ENCODE measurements at regions not wholly inside any gene's neighbourhood (a gene's known extent, or its start where the extent isn't known, plus 50 kb on each side); places are given as distances from the start of the nearest gene placed in this dataset.

DNA sequence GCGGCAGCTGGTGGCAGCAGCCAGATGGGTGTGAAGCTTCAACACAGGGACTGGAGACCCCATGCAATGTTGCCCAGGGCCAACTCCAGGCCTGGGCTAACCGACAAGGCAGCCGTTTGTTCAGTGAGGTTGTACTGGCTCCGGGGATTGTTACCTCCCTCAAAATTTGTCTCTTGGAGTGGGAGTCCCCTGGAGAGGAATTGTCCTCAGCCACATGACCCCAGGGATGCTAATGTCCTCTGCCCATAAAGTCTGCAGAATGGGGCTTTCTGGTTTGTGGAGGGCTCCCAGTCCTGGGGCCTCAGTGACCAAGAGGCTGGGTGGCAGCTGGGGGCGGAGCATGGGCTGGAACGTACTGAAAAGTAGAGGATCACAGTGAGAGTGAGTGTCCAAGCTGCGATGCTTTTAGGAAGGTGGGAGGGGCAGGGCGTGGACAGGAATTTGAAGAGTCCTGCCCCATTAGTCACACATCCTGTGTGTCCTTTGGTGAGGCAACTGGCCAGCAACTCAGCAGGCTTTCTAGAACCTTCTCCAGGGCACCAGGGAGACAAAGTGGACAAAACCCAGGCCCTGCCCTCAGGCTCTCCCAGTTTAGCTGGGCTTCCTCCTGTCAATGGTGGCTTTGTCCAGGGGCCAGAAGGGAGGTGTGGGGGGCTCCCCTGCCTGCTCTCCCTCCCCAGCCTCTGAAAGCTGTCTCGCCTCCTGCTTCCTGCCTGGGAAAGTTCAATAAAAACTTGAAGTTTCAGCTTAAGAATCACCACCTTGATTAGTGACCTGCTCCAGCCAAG lies 114.0 kb downstream of the NSG2 start:
- TF ChIP-seq, protein P1, sequence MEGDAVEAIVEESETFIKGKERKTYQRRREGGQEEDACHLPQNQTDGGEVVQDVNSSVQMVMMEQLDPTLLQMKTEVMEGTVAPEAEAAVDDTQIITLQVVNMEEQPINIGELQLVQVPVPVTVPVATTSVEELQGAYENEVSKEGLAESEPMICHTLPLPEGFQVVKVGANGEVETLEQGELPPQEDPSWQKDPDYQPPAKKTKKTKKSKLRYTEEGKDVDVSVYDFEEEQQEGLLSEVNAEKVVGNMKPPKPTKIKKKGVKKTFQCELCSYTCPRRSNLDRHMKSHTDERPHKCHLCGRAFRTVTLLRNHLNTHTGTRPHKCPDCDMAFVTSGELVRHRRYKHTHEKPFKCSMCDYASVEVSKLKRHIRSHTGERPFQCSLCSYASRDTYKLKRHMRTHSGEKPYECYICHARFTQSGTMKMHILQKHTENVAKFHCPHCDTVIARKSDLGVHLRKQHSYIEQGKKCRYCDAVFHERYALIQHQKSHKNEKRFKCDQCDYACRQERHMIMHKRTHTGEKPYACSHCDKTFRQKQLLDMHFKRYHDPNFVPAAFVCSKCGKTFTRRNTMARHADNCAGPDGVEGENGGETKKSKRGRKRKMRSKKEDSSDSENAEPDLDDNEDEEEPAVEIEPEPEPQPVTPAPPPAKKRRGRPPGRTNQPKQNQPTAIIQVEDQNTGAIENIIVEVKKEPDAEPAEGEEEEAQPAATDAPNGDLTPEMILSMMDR (IDR thresholded peaks at IDR 0.05) = no peak
- TF ChIP-seq POLR2AphosphoS5 (IDR thresholded peaks at IDR 0.05; ENCODE audit: low read depth, low read length) = no peak

All from Panc1 (cell line).